Activated B cell treated with CpG ODN at 0.5 μM for 24 hours (primary cell): ENCODE measurements at regions not wholly inside any gene's neighbourhood (a gene's known extent, or its start where the extent isn't known, plus 50 kb on each side); places are given as distances from the start of the nearest gene placed in this dataset.

Source experiments
- ATAC-seq: fragments of 200-7000 bp; cut with Tn5 transposase; one replicate; pipeline ENCODE4 v1.10.0; 2021; ENCODE audit warnings: low read depth, mild to moderate bottlenecking, moderate library complexity
- CTCF ChIA-PET: fragments of 350-600 bp; sonication (Branson Sonifier 250); formaldehyde crosslinking; loops from one replicate; lab custom pipeline; 2021; ENCODE audit warnings: antibody characterized with exemption; lab: Charles Lee
- POLR2A ChIA-PET: fragments of 350-600 bp; sonication (Branson Sonifier 250); formaldehyde crosslinking; loops from one replicate; lab custom pipeline; 2021; ENCODE audit warnings: antibody characterized with exemption; lab: Charles Lee
- DNase-seq: peaks from one replicate; pipeline ENCODE4 v3.0.0; 2022
- H3K27ac Mint-ChIP-seq: one replicate; pipeline ENCODE4 v1.8.0; 2020; ENCODE audit warnings: mixed read lengths
- H3K27me3 Mint-ChIP-seq: one replicate; pipeline ENCODE4 v1.8.0; 2021; ENCODE audit warnings: mixed read lengths
- H3K36me3 Mint-ChIP-seq: one replicate; pipeline ENCODE4 v1.8.0; 2021; ENCODE audit warnings: low read depth, mixed read lengths
- H3K4me1 Mint-ChIP-seq: one replicate; pipeline ENCODE4 v1.8.0; 2021; ENCODE audit warnings: mixed read lengths
- H3K4me3 Mint-ChIP-seq: one replicate; pipeline ENCODE4 v1.8.0; 2020; ENCODE audit warnings: mild to moderate bottlenecking, mixed read lengths
- H3K9me3 Mint-ChIP-seq: one replicate; pipeline ENCODE4 v1.8.0; 2020; ENCODE audit warnings: mixed read lengths
- CTCF ChIP-seq: fragments of 200-600 bp; IDR thresholded peaks from one replicate; pipeline ENCODE4 v1.8.0; 2022; ENCODE audit warnings: antibody characterized with exemption, mild to moderate bottlenecking
- intact Hi-C: fragments of 100-400 bp; cut with micrococcal nuclease; formaldehyde crosslinking; loops from one replicate; pipeline ENCODE4 v1.15.1; 2024

GRCh38 chr6:25167961-25168360 is 111.2 kb upstream of the CARMIL1 start:
- TF ChIP-seq CTCF, result no peak
- ChIA-PET POLR2A (no interaction called here), CTCF (no interaction called here)
- ATAC-seq (no peak), DNase-seq (no peak)
- Mint-ChIP-seq H3K27ac (no peak overlapping the region), H3K36me3 (no peaks in the 10 kb centered on the region), H3K27me3 (no peaks in the 10 kb centered on the region), H3K4me3 (no peak overlapping the region), H3K4me1 (no peaks in the 10 kb centered on the region), H3K9me3 (peaks cover 3% of the 10 kb centered on the region)
- intact Hi-C loops, result no loop called here

GRCh38 chr6:25168637-25169036 is 110.5 kb upstream of the CARMIL1 start:
- H3K27me3 Mint-ChIP-seq, result no peaks in the 10 kb centered on the region
- intact Hi-C loops, result no loop called here
- TF ChIP-seq CTCF, result no peak
- CTCF ChIA-PET, result no interaction called here
- DNase-seq (no peak), ATAC-seq (no peak)
- no peak overlapping the region for H3K4me3 Mint-ChIP-seq
- H3K9me3 Mint-ChIP-seq, result peaks cover 3% of the 10 kb centered on the region
- no peak overlapping the region for H3K27ac Mint-ChIP-seq
- no peaks in the 10 kb centered on the region for H3K4me1 Mint-ChIP-seq
- POLR2A ChIA-PET, result no interaction called here
- no peaks in the 10 kb centered on the region for H3K36me3 Mint-ChIP-seq

GRCh38 chr6:25169553-25169952 is 109.6 kb upstream of the CARMIL1 start:
- no peak overlapping the region for H3K27ac Mint-ChIP-seq
- ChIA-PET POLR2A (no interaction called here), CTCF (no interaction called here)

GRCh38 chr6:25169961-25170360 is 109.2 kb upstream of the CARMIL1 start:
- ChIA-PET POLR2A (no interaction called here), CTCF (no interaction called here)
- DNase-seq, result no peak
- H3K9me3 Mint-ChIP-seq, result no peaks in the 10 kb centered on the region
- no peak overlapping the region for H3K4me3 Mint-ChIP-seq
- H3K27ac Mint-ChIP-seq, result no peak overlapping the region
- intact Hi-C loops, result no loop called here
- no peak for ATAC-seq
- no peak for TF ChIP-seq CTCF
- H3K4me1 Mint-ChIP-seq, result no peaks in the 10 kb centered on the region
- H3K27me3 Mint-ChIP-seq, result no peaks in the 10 kb centered on the region
- H3K36me3 Mint-ChIP-seq, result no peaks in the 10 kb centered on the region

More at GRCh38 chr6:25169553-25169952, 109.6 kb upstream of the CARMIL1 start:
- H3K36me3 Mint-ChIP-seq, result no peaks in the 10 kb centered on the region
- H3K4me1 Mint-ChIP-seq, result no peaks in the 10 kb centered on the region
- no peak for DNase-seq
- intact Hi-C loops, result no loop called here
- no peaks in the 10 kb centered on the region for H3K27me3 Mint-ChIP-seq
- peaks cover under 1% of the 10 kb centered on the region for H3K9me3 Mint-ChIP-seq
- TF ChIP-seq CTCF, result no peak
- no peak overlapping the region for H3K4me3 Mint-ChIP-seq
- ATAC-seq, result no peak

GRCh38 chr6:25170640-25171039 is 108.5 kb upstream of the CARMIL1 start:
- DNase-seq (no peak), ATAC-seq (no peak)
- intact Hi-C loops, result no loop called here
- H3K4me3 Mint-ChIP-seq, result no peak overlapping the region
- H3K4me1 Mint-ChIP-seq, result no peaks in the 10 kb centered on the region
- CTCF ChIA-PET, result no interaction called here
- POLR2A ChIA-PET, result no interaction called here
- no peak overlapping the region for H3K27ac Mint-ChIP-seq
- no peaks in the 10 kb centered on the region for H3K9me3 Mint-ChIP-seq
- no peaks in the 10 kb centered on the region for H3K36me3 Mint-ChIP-seq
- H3K27me3 Mint-ChIP-seq, result no peaks in the 10 kb centered on the region
- no peak for TF ChIP-seq CTCF
